ENCODE measurements at regions not wholly inside any gene's neighbourhood (a gene's known extent, or its start where the extent isn't known, plus 50 kb on each side); places are given as distances from the start of the nearest gene placed in this dataset.

- no peaks in the 10 kb centered on the region for H3K4me1 ChIP-seq
- no peaks in the 10 kb centered on the region for H3K9me3 ChIP-seq
- no peaks in the 10 kb centered on the region for H3K27me3 ChIP-seq
- ATAC-seq (no peak), DNase-seq (no peak), FAIRE-seq (no peak)
- intact Hi-C loops (cut with DNase I): no loop called here
- no peak for TF ChIP-seq CTCF (IDR thresholded peaks at IDR 0.05)
- H3K36me3 ChIP-seq: no peaks in the 10 kb centered on the region
- H3K27ac ChIP-seq: no peak overlapping the region
- no peak overlapping the region for H3K4me3 ChIP-seq
- WGBS, 2 donors: 86 to 91% methylated on average over 5 of the region's 5 CpGs
Observed at GRCh38 chr14:86050757-86051156, 520.8 kb downstream of the FLRT2 start.

GRCh38 chr14:86050072-86050683 is 520.2 kb downstream of the FLRT2 start:
- H3K36me3 ChIP-seq: no peaks in the 10 kb centered on the region
- no peak for TF ChIP-seq CTCF (IDR thresholded peaks at IDR 0.05)
- intact Hi-C loops (cut with DNase I): no loop called here
- ATAC-seq (no peak), FAIRE-seq (no peak), DNase-seq (no peak)
- no peak overlapping the region for H3K4me3 ChIP-seq
- no peak overlapping the region for H3K27ac ChIP-seq
- H3K4me1 ChIP-seq: no peaks in the 10 kb centered on the region
- WGBS, 2 donors: 25 to 27% methylated on average over 2 of the region's 2 CpGs
- H3K9me3 ChIP-seq: no peaks in the 10 kb centered on the region
- H3K27me3 ChIP-seq: no peaks in the 10 kb centered on the region

GRCh38 chr14:86039176-86039575 is 509.2 kb downstream of the FLRT2 start:
- ATAC-seq (no peak), DNase-seq (no peak), FAIRE-seq (no peak)
- no peaks in the 10 kb centered on the region for H3K4me1 ChIP-seq
- intact Hi-C loops (cut with DNase I): no loop called here
- H3K36me3 ChIP-seq: no peaks in the 10 kb centered on the region
- H3K4me3 ChIP-seq: no peak overlapping the region
- WGBS, 2 donors: 76 to 81% methylated on average over 1 of the region's 1 CpG
- H3K9me3 ChIP-seq: no peaks in the 10 kb centered on the region
- no peaks in the 10 kb centered on the region for H3K27me3 ChIP-seq
- no peak for TF ChIP-seq CTCF (IDR thresholded peaks at IDR 0.05)
- no peak overlapping the region for H3K27ac ChIP-seq

GRCh38 chr14:86038387-86039042 is 508.6 kb downstream of the FLRT2 start:
- intact Hi-C loops (cut with DNase I): no loop called here
- FAIRE-seq: no peak
- peak; percentile 53 to 92 (median 82) for ATAC-seq
- H3K4me3 ChIP-seq: no peak overlapping the region
- peak in 5 of 6 donors; percentile 14 to 64 (median 39) for DNase-seq
- TF ChIP-seq CTCF (IDR thresholded peaks at IDR 0.05): peak; percentile 31 to 64 (median 46)
- no peaks in the 10 kb centered on the region for H3K4me1 ChIP-seq
- 64 to 74% methylated on average over 4 of the region's 4 CpGs for WGBS, 2 donors
- no peaks in the 10 kb centered on the region for H3K27me3 ChIP-seq
- no peaks in the 10 kb centered on the region for H3K36me3 ChIP-seq
- no peak overlapping the region for H3K27ac ChIP-seq
- no peaks in the 10 kb centered on the region for H3K9me3 ChIP-seq

- DNase-seq: peak in 1 of 6 donors; percentile 12
- H3K4me3 ChIP-seq: no peak overlapping the region
- no peak overlapping the region for H3K27ac ChIP-seq
- peak in 2 of 4 donors; percentile 58 to 69 for ATAC-seq
- H3K4me1 ChIP-seq: no peaks in the 10 kb centered on the region
- WGBS, 2 donors: 38 to 45% methylated on average over 2 of the region's 2 CpGs
- FAIRE-seq: no peak
- H3K9me3 ChIP-seq: no peaks in the 10 kb centered on the region
- no peaks in the 10 kb centered on the region for H3K36me3 ChIP-seq
- peak in 1 of 4 donors; percentile 15 for TF ChIP-seq CTCF (IDR thresholded peaks at IDR 0.05)
- H3K27me3 ChIP-seq: no peaks in the 10 kb centered on the region
- intact Hi-C loops (cut with DNase I): no loop called here
Observed at GRCh38 chr14:86035882-86036281, 505.9 kb downstream of the FLRT2 start.
